Activated CD4-positive, alpha-beta T cell treated with anti-CD3 and anti-CD28 coated beads for 24 hours (primary cell): ENCODE measurements at regions not wholly inside any gene's neighbourhood (a gene's known extent, or its start where the extent isn't known, plus 50 kb on each side); places are given as distances from the start of the nearest gene placed in this dataset.

Source experiments
- DNase-seq, 2 donors: peaks; one replicate each; pipeline ENCODE4 v3.0.0-alpha.2; 2020; ENCODE audit warnings: low read depth in 2 of 2

DNA sequence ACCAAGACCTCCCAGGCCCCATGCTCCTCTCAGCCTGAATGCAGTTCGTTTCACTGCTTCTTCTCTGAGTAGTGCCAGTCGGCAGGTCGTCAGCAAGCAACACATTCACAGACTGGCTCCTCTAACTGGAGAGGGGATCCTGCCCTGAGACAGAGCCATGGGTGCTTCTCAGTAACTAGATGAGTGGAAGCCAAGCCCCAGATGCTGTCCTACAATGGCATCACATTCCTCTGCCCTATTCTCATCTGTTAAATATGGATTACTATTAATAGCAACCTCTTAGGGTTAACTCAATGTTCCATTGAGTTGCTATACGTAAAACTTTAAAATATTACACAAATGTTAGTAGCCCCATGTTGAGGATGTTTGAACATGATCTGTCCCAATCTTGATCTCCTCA, 84.2 kb upstream of the S1PR1 start:
- DNase-seq = no peak

DNA sequence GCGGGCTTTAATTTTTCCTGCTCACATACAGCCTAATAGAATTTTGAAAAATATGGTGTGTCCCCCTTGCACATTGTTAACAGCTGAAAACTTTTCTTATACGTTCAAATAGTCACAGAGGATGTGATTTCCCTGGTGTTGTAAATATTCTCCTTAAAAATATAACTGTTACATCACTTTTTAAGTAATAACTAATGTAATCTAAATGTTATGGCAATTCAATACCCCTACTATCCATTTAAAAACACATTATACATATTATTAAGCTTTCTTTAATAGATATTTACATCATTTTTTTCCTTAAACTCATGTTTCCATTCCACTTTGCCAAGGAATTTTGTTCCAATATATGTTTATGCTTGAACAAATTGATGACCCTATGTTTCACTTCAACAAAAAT, 85.5 kb upstream of the S1PR1 start:
- no peak for DNase-seq

DNA sequence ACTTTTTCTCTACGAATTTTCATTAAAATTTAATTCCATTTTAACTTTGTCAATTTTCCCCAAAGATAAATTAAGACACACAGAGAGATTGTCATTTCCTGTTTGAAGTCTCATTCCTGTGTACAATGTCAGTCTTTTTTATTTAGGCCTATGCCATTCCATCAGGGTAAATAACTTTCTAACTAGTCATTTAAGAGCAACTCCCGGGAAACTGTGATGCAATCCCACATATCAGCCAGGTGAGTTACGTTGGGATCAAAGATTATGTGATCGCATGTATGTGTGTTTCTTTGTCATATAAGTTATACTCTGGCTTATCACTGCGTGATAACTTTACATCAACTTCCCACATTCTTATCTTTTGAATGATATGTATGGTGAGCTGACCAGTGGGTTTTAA, 86.1 kb upstream of the S1PR1 start:
- DNase-seq = no peak

DNA sequence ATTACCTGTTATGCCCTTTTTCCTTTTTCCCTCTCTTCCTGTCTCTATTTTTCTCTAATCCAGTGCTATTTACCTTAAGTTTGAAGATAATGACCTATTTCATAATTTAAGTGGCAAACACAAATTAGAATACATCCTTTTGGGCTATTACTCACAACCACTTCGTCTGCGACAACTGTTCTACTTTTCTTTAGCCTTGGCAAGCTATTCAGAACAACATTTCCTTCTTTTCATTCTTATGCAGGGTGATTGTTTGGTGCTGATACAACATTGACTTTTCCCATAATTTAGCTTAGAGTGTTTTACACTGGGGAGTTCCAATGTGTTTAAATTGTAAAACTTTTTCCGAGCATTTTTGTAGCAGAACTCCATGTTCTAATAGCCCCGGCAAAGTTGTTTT, 86.6 kb upstream of the S1PR1 start:
- no peak for DNase-seq

DNA sequence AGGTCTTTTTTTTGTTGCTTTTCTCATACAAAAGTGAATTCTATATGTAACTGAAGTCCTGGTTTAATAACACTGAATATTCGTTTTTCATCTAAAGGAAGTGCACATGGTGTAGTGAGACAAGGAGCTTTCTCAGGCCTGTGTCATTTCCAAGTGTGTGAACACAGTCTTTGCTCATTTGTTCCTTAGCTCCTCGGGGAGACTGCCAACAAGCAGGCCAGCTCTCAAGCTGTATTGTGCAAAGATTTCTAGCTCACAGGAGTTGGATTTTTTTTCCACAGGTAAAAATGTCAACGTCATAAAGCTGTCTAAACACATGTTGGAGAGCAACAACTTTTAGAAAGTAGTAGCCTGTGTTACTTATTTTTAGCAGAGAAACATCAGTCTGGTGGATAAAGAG, 87.8 kb upstream of the S1PR1 start:
- no peak for DNase-seq

GRCh38 chr1:101147381-101147780, 89.4 kb upstream of the S1PR1 start:
- no peak for DNase-seq

GRCh38 chr1:101145449-101145820, 91.4 kb upstream of the S1PR1 start:
- no peak for DNase-seq

DNA sequence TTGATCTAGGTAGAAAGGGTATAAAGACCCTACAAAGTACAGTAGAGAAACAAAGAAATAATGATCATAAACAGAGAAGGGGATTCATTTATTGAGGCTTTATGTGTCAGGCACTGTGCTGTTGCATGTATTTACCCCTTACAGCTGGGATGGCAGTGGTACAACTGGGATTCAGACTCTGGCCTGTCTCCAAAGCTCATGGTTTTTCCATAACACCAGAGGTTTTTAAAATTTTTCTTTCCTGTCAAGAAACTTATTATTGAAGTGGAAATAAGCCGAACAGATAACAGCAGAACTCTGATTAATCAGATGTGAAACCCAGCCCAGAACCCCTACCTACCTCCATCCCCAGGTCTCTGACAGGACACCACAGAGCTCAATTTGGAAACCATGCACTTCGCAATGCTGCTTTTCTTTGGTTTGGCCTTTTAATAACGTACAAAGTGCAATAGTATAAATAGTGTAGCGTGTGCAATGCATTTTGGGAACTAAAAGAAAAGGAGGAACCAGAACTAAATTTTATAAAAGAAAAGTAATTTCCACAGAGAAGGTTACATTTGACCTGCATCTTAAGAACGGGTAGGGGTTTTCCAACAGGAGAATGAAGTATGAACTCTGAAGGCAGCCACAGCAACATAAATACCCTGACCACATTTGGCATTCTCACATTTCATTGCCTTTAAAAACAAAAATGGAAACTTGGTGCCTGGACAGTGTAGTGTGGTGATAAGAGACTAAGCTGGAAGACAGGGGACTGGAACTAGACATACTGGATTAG, 92.0 kb upstream of the S1PR1 start:
- DNase-seq = no peak

DNA sequence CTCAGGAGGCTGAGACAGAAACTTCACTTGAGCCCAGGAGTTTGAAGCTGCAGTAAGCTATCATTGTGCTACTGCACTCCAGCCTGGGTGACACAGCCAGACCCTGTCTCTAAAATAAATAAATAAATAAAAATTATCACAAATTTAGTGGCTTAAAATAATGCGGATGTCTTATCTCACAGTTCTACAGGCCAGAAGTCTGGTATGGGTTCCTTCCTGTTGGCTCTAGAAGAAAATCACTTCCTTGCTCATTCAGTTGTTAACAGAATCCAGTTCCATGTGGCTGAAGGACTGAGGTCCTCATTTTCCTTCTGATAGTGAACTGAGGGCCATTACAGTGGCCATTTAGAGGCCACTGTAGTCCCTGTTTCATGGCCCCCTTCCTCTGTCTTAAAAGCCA, 94.6 kb upstream of the S1PR1 start:
- no peak for DNase-seq

DNA sequence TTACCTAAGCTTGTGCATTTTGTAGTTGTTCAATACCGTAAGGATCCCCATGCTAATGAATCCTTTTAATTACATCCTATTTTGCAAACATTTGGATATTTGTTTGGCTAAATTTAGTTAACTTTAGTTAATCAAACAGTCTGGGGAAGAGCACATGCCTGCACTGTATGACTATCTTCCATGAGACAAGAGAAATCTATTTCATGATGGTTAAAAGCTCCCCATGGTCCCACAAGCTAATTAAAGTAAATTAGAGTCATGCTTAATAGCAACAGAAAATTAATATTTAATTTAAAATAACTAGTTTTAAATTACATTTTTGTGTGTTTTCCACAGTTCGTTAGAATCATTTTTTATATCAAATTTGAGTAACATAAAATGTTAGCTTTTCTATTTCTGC, 95.4 kb upstream of the S1PR1 start:
- DNase-seq = no peak

GRCh38 chr1:101139821-101140718, 96.7 kb upstream of the S1PR1 start:
- no peak for DNase-seq

GRCh38 chr1:101139130-101139529, 97.7 kb upstream of the S1PR1 start:
- DNase-seq = no peak

DNA sequence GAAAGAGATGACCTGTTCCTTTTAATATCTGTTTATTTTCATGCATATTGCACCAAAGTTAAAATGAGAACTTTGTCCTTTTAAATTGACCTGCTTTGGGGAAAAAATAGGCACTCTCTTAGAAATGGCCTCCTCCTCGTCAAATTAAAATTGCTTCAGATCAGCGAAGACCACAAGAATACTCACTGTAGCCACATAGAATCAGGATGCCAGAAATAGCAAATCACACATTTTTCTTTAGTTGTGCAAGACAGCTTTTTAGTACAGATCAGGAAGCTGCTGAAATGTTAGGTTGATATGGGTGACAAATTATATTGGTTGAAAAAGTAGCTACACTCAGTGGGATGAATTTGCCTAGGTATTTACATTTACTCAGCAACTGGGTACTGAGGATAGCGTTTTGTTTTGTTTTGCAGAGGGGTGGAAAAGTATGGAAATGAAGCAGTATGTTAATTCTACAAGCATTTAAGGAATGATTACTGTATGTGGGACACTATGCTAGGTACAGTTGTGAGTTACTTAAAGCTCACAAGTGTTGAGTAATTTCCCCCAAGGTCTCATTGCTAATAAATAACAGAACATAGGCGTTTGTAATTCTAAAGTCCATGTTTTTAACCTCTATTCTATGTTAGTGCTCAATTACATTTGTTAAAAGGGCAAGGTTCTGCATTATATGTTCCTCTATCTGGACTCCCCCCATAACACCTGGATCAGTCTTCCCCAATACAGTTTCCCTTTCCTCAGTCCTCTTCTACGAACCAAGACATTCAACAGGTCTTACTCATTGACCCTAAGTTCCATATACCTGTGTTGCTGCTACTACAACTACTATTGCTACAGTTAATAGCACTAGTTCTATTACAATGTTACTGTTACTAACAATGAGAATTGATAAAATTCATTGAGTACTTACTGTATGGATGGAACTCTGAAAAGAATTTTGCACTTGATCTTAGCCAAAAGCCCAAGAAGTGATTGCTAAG, 99.4 kb upstream of the S1PR1 start:
- DNase-seq = no peak

DNA sequence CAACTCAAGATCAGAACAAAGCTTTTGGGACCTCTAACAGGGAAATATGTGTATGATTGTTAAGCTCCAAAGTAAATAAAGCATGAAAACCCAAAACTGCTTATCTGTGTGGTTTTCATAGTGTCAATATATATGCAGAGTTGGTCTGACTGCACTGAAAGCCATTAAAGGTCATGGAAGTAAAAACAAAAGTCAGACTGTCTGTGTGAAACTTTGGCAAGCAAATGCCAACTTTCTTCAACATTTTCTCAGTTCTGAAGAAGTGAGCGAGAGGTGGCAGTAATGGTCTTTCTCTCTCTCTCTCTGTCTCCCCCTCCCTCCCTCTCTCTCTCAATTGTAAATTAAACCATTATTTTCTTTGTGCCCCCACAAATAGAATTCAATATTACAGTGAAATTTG, 100.1 kb upstream of the S1PR1 start:
- no peak for DNase-seq

- no peak for DNase-seq
These were observed 100.5 kb upstream of the S1PR1 start for GRCh38 chr1:101136271-101136670.

- no peak for DNase-seq
These were observed 101.3 kb upstream of the S1PR1 start for GRCh38 chr1:101135526-101135925.

DNA sequence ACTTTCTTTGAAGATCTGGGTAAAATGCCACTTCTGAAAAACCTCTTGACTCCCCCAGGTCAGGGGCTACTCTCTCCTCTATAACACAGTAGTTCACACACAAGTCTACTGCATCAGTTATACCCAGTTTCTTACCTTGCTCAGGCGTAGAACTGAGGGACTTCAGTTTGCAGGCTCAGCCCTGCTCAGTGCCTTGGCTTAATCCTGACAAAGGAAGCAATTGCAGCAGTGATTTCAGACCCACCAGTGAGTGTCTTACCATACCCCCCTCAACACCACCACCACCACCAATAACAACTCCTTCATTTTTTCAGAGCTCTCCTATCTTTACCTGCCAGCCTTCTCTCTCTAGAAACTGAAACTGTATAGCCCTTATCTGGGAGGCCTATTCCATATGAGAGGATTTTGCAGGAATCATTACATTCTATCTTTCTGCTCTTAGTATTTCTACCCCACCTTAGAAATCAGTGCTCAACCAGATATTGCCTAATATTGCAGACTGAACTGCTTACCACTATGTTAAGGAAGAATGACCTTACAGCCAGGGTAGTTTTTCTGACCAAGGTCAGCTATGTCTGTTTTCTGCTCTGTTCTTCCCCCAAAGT, 105.5 kb upstream of the S1PR1 start:
- DNase-seq = no peak

DNA sequence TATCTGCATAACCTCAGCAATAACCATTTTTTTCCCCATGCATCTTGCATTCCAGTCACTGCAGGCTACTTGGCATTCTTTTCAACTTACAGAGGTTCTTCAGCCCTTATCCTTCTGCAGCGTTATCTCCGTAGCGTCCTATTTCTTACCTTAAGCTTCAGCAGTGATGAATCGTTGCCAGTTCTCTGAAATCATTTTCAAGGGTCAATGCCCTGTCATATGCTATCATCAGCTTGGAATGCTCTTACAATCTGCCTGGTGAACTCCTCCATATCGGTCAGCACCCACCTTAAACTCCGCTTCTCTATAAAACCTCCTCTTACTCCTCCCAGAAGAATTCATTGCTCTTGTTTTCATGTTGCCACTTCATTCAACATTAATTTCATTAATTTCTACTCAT, 105.1 kb upstream of the DPH5 start:
- DNase-seq = no peak

GRCh38 chr1:101128846-101129245, 103.3 kb upstream of the DPH5 start:
- no peak for DNase-seq

GRCh38 chr1:101128211-101128727, 102.7 kb upstream of the DPH5 start:
- no peak for DNase-seq

- DNase-seq = no peak
These were observed 98.8 kb upstream of the DPH5 start for GRCh38 chr1:101124405-101124804.
